ENCODE measurements at regions not wholly inside any gene's neighbourhood (a gene's known extent, or its start where the extent isn't known, plus 50 kb on each side); places are given as distances from the start of the nearest gene placed in this dataset.

DNA sequence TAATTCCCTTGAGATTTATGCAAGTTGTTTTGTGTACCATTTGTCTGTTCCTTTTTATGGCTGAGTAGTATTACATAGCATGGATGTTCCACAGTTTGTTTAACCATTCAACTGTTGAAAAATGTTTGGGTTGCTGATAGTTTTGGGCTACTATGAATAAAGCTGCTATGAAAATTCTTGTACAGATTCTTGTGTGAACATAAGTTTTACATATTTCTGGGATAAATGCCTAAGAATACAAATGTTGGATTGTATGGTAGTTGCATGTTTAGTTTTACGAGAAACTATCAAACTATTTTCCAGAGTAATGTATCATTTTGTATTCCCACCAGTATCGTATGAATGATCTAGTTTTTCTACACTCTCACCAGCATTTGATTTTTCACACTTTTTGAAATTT, 407.3 kb downstream of the PLCL1 start:
- Histone ChIP-seq H3K9me3 (no peaks in the 10 kb centered on the region), H3K36me3 (no peaks in the 10 kb centered on the region), H3K27ac (no peak overlapping the region), H3K4me1 (no peaks in the 10 kb centered on the region), H3K4me3 (no peak overlapping the region), H3K27me3 (no peaks in the 10 kb centered on the region)
- TF ChIP-seq POLR2A (IDR thresholded peaks at IDR 0.05) = no peak
- no peak for TF ChIP-seq EP300 (IDR thresholded peaks at IDR 0.05)
- TF ChIP-seq, protein P1, sequence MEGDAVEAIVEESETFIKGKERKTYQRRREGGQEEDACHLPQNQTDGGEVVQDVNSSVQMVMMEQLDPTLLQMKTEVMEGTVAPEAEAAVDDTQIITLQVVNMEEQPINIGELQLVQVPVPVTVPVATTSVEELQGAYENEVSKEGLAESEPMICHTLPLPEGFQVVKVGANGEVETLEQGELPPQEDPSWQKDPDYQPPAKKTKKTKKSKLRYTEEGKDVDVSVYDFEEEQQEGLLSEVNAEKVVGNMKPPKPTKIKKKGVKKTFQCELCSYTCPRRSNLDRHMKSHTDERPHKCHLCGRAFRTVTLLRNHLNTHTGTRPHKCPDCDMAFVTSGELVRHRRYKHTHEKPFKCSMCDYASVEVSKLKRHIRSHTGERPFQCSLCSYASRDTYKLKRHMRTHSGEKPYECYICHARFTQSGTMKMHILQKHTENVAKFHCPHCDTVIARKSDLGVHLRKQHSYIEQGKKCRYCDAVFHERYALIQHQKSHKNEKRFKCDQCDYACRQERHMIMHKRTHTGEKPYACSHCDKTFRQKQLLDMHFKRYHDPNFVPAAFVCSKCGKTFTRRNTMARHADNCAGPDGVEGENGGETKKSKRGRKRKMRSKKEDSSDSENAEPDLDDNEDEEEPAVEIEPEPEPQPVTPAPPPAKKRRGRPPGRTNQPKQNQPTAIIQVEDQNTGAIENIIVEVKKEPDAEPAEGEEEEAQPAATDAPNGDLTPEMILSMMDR (IDR thresholded peaks at IDR 0.05) = no peak
- TF ChIP-seq POLR2AphosphoS5 (IDR thresholded peaks at IDR 0.05) = no peak
- DNase-seq (ENCODE audit: low spot score in 2 of 2) = no peak
- 93% methylated on average over 2 of the region's 2 CpGs for WGBS

DNA sequence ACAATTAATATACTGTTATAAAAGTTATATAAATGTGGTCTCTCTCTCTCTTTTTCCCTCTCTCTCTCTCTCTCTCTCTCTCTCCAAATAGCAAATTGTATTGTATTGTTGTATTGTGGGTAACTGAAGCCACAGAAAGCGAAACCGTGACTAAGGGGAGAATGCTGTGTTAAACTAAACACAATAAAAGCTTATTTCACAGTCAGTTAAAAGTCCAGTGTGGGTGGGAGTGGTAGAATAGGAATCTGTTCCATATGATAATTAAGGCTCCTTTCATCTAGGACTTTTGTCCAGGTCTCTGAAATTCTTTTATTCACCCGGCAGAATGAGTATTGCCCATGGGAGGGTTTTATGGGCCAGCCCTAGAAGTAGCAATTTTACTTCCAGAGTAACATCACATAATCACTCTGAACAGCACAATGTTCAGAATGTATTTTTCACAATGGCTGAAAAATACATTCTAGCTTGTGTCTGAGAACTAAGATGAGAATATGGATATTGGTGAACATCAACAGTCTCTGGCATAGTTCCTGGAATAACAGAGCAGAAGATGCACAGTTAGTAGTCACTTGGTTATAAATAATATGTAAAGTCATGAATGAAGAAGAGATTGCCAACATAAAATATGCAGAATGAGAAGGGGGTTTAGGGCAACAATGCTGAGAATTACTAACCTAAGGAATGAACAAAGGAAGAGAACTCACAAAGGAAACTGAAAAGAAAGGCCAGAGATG, 399.1 kb downstream of the PLCL1 start:
- H3K27me3 ChIP-seq = no peaks in the 10 kb centered on the region
- WGBS = 50% methylated on average over 3 of the region's 3 CpGs

More for the DNA sequence above, 399.1 kb downstream of the PLCL1 start:
- H3K4me1 ChIP-seq = no peaks in the 10 kb centered on the region
- DNase-seq (ENCODE audit: low spot score in 2 of 2) = no peak
- no peak overlapping the region for H3K4me3 ChIP-seq
- TF ChIP-seq EP300 (IDR thresholded peaks at IDR 0.05) (no peak), POLR2A (IDR thresholded peaks at IDR 0.05) (no peak), POLR2AphosphoS5 (IDR thresholded peaks at IDR 0.05) (no peak)
- TF ChIP-seq, protein P1 (IDR thresholded peaks at IDR 0.05) = no peak
- H3K36me3 ChIP-seq = no peaks in the 10 kb centered on the region
- no peaks in the 10 kb centered on the region for H3K9me3 ChIP-seq
- H3K27ac ChIP-seq = no peak overlapping the region

Measured in suprapubic skin (tissue), 4 donors.